Activated CD4-positive, CD25-positive, alpha-beta regulatory T cell treated with anti-CD3 and anti-CD28 coated beads, Interleukin-2, amount 50 U/mL, for 24 hours (primary cell): ENCODE measurements at regions not wholly inside any gene's neighbourhood (a gene's known extent, or its start where the extent isn't known, plus 50 kb on each side); places are given as distances from the start of the nearest gene placed in this dataset.

Experiments used
- ATAC-seq, 2 donors: fragments of 150-1000 bp; cut with Tn5 transposase; one replicate each; pipeline ENCODE4 v1.10.0; 2021; ENCODE audit warnings: mild to moderate bottlenecking in 1 of 2, moderate library complexity in 1 of 2

- ATAC-seq, result no peak
These were observed 130.9 kb upstream of the RGMA start for GRCh38 chr15:93219859-93220420.

- no peak for ATAC-seq
These were observed 128.3 kb upstream of the RGMA start for GRCh38 chr15:93217343-93217742.

GRCh38 chr15:93214106-93214505 lies 125.1 kb upstream of the RGMA start:
- no peak for ATAC-seq

- no peak for ATAC-seq
These were observed 124.3 kb upstream of the RGMA start for GRCh38 chr15:93213281-93213680.

GRCh38 chr15:93212578-93212977 lies 123.6 kb upstream of the RGMA start:
- no peak for ATAC-seq

- no peak for ATAC-seq
These were observed 122.0 kb upstream of the RGMA start for GRCh38 chr15:93210995-93211394.

GRCh38 chr15:93209690-93210445 lies 120.9 kb upstream of the RGMA start:
- no peak for ATAC-seq

- ATAC-seq, result no peak
These were observed 117.9 kb upstream of the RGMA start for GRCh38 chr15:93206893-93207292.

GRCh38 chr15:93205413-93205812 lies 116.4 kb upstream of the RGMA start:
- ATAC-seq, result no peak

- no peak for ATAC-seq
These were observed 114.0 kb upstream of the RGMA start for GRCh38 chr15:93203036-93203435.

- ATAC-seq, result no peak
These were observed 113.4 kb upstream of the RGMA start for GRCh38 chr15:93202405-93202804.

- ATAC-seq, result no peak
These were observed 112.9 kb upstream of the RGMA start for GRCh38 chr15:93201940-93202339.

- no peak for ATAC-seq
These were observed 111.8 kb upstream of the RGMA start for GRCh38 chr15:93200837-93201226.

- no peak for ATAC-seq
These were observed 111.2 kb upstream of the RGMA start for GRCh38 chr15:93200081-93200836.

GRCh38 chr15:93196135-93196670 lies 107.2 kb upstream of the RGMA start:
- ATAC-seq, result no peak

- no peak for ATAC-seq
These were observed 106.1 kb upstream of the RGMA start for GRCh38 chr15:93195109-93195508.

- no peak for ATAC-seq
These were observed 101.2 kb upstream of the RGMA start for GRCh38 chr15:93190238-93190637.

GRCh38 chr15:93189561-93189960 lies 100.5 kb upstream of the RGMA start:
- no peak for ATAC-seq

- ATAC-seq, result no peak
These were observed 99.2 kb upstream of the RGMA start for GRCh38 chr15:93188236-93188635.

- ATAC-seq, result no peak
These were observed 96.8 kb upstream of the RGMA start for GRCh38 chr15:93185796-93186195.

GRCh38 chr15:93182703-93183205 lies 93.7 kb upstream of the RGMA start:
- ATAC-seq, result no peak

- no peak for ATAC-seq
These were observed 91.6 kb upstream of the RGMA start for GRCh38 chr15:93180656-93181055.

- no peak for ATAC-seq
These were observed 91.1 kb upstream of the RGMA start for GRCh38 chr15:93180128-93180527.

GRCh38 chr15:93179700-93180102 lies 90.7 kb upstream of the RGMA start:
- ATAC-seq, result no peak
